Fibroblast of skin of right biceps (primary cell): ENCODE measurements at regions not wholly inside any gene's neighbourhood (a gene's known extent, or its start where the extent isn't known, plus 50 kb on each side); places are given as distances from the start of the nearest gene placed in this dataset.

Experiments
- DNase-seq: peaks from one replicate; pipeline ENCODE4 v3.0.0-alpha.2; 2013

GRCh38 chr7:22586101-22586785 is 86.3 kb upstream of the STEAP1B start:
- DNase-seq: no peak

GRCh38 chr7:22584179-22584578 is 84.2 kb upstream of the STEAP1B start:
- no peak for DNase-seq

GRCh38 chr7:22582863-22583622 is 83.1 kb upstream of the STEAP1B start:
- DNase-seq: peak; percentile 71

GRCh38 chr7:22581099-22581498 is 81.1 kb upstream of the STEAP1B start:
- DNase-seq: no peak

GRCh38 chr7:22579961-22580360 is 80.0 kb upstream of the STEAP1B start:
- DNase-seq: no peak

GRCh38 chr7:22578007-22578733 is 78.2 kb upstream of the STEAP1B start:
- DNase-seq: peak; percentile 72

- DNase-seq: peak; percentile 96
Observed at GRCh38 chr7:22577470-22578001, 77.5 kb upstream of the STEAP1B start.

GRCh38 chr7:22576612-22577469 is 76.9 kb upstream of the STEAP1B start:
- DNase-seq: no peak

GRCh38 chr7:22574754-22575520 is 74.9 kb upstream of the STEAP1B start:
- peak; percentile 49 for DNase-seq

GRCh38 chr7:22572937-22573336 is 72.9 kb upstream of the STEAP1B start:
- DNase-seq: peak; percentile 60

GRCh38 chr7:22572292-22572691 is 72.3 kb upstream of the STEAP1B start:
- DNase-seq: no peak

- no peak for DNase-seq
Observed at GRCh38 chr7:22571766-22572165, 71.8 kb upstream of the STEAP1B start.

- DNase-seq: no peak
Observed at GRCh38 chr7:22569586-22570321, 69.8 kb upstream of the STEAP1B start.

- no peak for DNase-seq
Observed at GRCh38 chr7:22566592-22566991, 66.6 kb upstream of the STEAP1B start.

- DNase-seq: no peak
Observed at GRCh38 chr7:22566176-22566575, 66.2 kb upstream of the STEAP1B start.

GRCh38 chr7:22565315-22565811 is 65.4 kb upstream of the STEAP1B start:
- peak; percentile 81 for DNase-seq

- peak; percentile 95 for DNase-seq
Observed at GRCh38 chr7:22564511-22565045, 64.6 kb upstream of the STEAP1B start.

- DNase-seq: peak; percentile 45
Observed at GRCh38 chr7:22563621-22564241, 63.7 kb upstream of the STEAP1B start.

GRCh38 chr7:22563032-22563501 is 63.1 kb upstream of the STEAP1B start:
- DNase-seq: no peak
